ENCODE measurements at regions not wholly inside any gene's neighbourhood (a gene's known extent, or its start where the extent isn't known, plus 50 kb on each side); places are given as distances from the start of the nearest gene placed in this dataset.

- no peak overlapping the region for H3K4me3 ChIP-seq (ENCODE audit: low read depth, low read length)
- peak; percentile 24 for DNase-seq (ENCODE audit: low read depth)
- TF ChIP-seq, protein P1, sequence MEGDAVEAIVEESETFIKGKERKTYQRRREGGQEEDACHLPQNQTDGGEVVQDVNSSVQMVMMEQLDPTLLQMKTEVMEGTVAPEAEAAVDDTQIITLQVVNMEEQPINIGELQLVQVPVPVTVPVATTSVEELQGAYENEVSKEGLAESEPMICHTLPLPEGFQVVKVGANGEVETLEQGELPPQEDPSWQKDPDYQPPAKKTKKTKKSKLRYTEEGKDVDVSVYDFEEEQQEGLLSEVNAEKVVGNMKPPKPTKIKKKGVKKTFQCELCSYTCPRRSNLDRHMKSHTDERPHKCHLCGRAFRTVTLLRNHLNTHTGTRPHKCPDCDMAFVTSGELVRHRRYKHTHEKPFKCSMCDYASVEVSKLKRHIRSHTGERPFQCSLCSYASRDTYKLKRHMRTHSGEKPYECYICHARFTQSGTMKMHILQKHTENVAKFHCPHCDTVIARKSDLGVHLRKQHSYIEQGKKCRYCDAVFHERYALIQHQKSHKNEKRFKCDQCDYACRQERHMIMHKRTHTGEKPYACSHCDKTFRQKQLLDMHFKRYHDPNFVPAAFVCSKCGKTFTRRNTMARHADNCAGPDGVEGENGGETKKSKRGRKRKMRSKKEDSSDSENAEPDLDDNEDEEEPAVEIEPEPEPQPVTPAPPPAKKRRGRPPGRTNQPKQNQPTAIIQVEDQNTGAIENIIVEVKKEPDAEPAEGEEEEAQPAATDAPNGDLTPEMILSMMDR (IDR thresholded peaks at IDR 0.05; ENCODE audit: insufficient read depth, low read length): no peak
These were observed 99.0 kb upstream of the PDE1C start for GRCh38 chr7:32169228-32169627.

GRCh38 chr7:32167815-32168214, 97.6 kb upstream of the PDE1C start:
- DNase-seq (ENCODE audit: low read depth): no peak
- TF ChIP-seq, protein P1 (IDR thresholded peaks at IDR 0.05; ENCODE audit: insufficient read depth, low read length): no peak
- H3K4me3 ChIP-seq (ENCODE audit: low read depth, low read length): no peak overlapping the region

GRCh38 chr7:32167256-32167655, 97.0 kb upstream of the PDE1C start:
- no peak for DNase-seq (ENCODE audit: low read depth)
- H3K4me3 ChIP-seq (ENCODE audit: low read depth, low read length): no peak overlapping the region
- TF ChIP-seq, protein P1 (IDR thresholded peaks at IDR 0.05; ENCODE audit: insufficient read depth, low read length): no peak

GRCh38 chr7:32164341-32164996, 94.3 kb upstream of the PDE1C start:
- DNase-seq (ENCODE audit: low read depth): peak; percentile 80
- H3K4me3 ChIP-seq (ENCODE audit: low read depth, low read length): no peak overlapping the region
- TF ChIP-seq, protein P1 (IDR thresholded peaks at IDR 0.05; ENCODE audit: insufficient read depth, low read length): peak; percentile 59

DNA sequence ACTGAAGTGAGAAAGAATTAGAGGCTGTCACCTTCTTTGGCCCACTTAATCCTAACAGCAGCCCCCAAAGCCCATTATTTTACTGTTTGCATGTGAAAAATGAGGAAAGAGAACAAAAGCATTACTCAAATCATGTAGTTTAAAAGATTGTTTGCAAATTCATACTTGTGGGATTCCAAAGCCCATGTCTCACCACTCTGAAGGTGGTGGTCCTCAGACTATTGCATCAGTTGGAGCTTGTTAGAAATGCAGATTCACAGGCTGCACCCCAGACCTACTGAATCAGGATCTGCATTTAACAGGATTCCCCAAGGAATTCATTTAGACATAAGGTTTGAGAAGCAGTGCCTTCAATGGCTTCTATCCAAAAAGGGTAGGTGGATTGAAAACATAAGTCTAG, 93.7 kb upstream of the PDE1C start:
- peak; percentile 82 for DNase-seq (ENCODE audit: low read depth)
- H3K4me3 ChIP-seq (ENCODE audit: low read depth, low read length): no peak overlapping the region
- TF ChIP-seq, protein P1 (IDR thresholded peaks at IDR 0.05; ENCODE audit: insufficient read depth, low read length): no peak

DNA sequence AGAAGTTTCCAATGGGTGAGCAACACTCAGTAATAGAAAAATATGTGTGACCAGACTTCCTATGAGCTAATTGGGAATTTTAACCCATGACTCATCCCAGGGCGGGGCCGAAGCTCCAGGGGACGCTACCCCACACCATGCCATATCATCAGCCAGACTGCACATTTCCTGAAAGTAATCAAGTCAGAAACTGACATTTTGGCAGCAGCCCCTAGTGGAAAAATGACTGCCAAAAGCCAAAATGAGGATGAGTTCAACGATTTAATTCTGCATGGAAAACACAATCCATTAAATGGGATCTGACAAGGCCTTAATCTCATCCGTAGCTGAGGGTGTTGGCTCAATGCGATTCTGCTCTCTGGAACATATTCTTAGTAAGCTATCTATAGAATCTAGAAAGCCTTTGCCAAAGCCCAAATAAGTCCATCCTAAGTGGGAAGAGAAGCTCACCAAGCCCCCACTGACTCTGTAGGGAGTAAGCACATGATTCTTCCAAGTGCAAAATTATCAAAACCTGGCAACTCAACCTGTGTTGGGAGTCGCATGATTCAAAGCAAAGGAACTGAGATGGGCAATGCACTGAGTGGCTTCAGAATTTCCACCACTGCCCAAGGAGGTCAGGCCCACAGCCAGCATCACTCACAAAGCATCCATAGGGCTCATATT, 93.1 kb upstream of the PDE1C start:
- peak; percentile 99 for DNase-seq (ENCODE audit: low read depth)
- TF ChIP-seq, protein P1 (IDR thresholded peaks at IDR 0.05; ENCODE audit: insufficient read depth, low read length): no peak
- H3K4me3 ChIP-seq (ENCODE audit: low read depth, low read length): no peak overlapping the region

Measured in fibroblast of the aortic adventitia (primary cell).